GM12878 (cell line): ENCODE measurements at regions not wholly inside any gene's neighbourhood (a gene's known extent, or its start where the extent isn't known, plus 50 kb on each side); places are given as distances from the start of the nearest gene placed in this dataset.

Source experiments
- ATAC-seq: fragments of 200-7000 bp; cut with Tn5 transposase; 3 replicates; pipeline ENCODE4 v1.9.1; 2020; ENCODE audit warnings: mild to moderate bottlenecking, moderate library complexity
- BruUV-seq: library from RNA; stranded (reverse); fragments of 400-500 nt; replicated peaks from 2 replicates; lab custom pipeline; 2021; lab: Mats Ljungman, UMichigan
- CTCF ChIA-PET: fragments of 300-600 bp; sonication (Branson Sonifier 250); formaldehyde crosslinking; extraction: SDS; loops from one replicate; lab custom pipeline; 2021; ENCODE audit warnings: inconsistent platforms; lab: Yijun Ruan, JAX
- POLR2A ChIA-PET: fragments of 350-600 bp; formaldehyde crosslinking; extraction: SDS; loops from one replicate; lab custom pipeline; 2021; ENCODE audit warnings: inconsistent platforms; lab: Charles Lee
- RAD21 ChIA-PET: fragments of 300-600 bp; sonication (Branson Sonifier 250); formaldehyde crosslinking; loops from one replicate; lab custom pipeline; 2023; ENCODE audit warnings: antibody characterized with exemption; ENCODE audit not compliant: unreplicated experiment; lab: Charles Lee
- SMC1A ChIA-PET: fragments of 300-600 bp; sonication (Branson Sonifier 250); formaldehyde crosslinking; loops from one replicate; lab custom pipeline; 2023; ENCODE audit not compliant: unreplicated experiment, uncharacterized antibody; lab: Charles Lee
- DNase-seq: peaks from one replicate; pipeline ENCODE4 v3.0.0-alpha.2; 2011; ENCODE audit warnings: low read depth, low spot score
- FAIRE-seq: peaks from 3 replicates; lab custom pipeline; 2011; peaks lifted over from hg19 to GRCh38; lab: Jason Lieb, UNC
- H2AFZ ChIP-seq: 2 replicates; pipeline ENCODE4 v1.6.0; 2011; ENCODE audit warnings: low read depth, low read length, control low read depth; ENCODE audit not compliant: control insufficient read depth
- H3K27ac ChIP-seq: 2 replicates; pipeline ENCODE4 v1.5.1; 2011; ENCODE audit warnings: control low read depth; ENCODE audit not compliant: control insufficient read depth, insufficient read depth
- H3K27me3 ChIP-seq, 2 experiments: replicated peaks in 1 of 2; 2 replicates each; pipeline versions ENCODE4 v1.6.0 to v1.6.1; 2011; ENCODE audit warnings: low read length in 1 of 2; ENCODE audit not compliant: control insufficient read depth in 2 of 2, insufficient read depth in 2 of 2
- H3K36me3 ChIP-seq, 2 experiments: 2 replicates each; pipeline ENCODE4 v1.5.1; 2011; ENCODE audit warnings: low read length in 1 of 2; ENCODE audit not compliant: control insufficient read depth in 2 of 2, insufficient read depth in 2 of 2
- H3K4me1 ChIP-seq: 2 replicates; pipeline ENCODE4 v1.6.1; 2011; ENCODE audit warnings: mild to moderate bottlenecking, low read length, moderate library complexity, mixed read lengths; ENCODE audit not compliant: control insufficient read depth, insufficient read depth
- H3K4me2 ChIP-seq: 2 replicates; pipeline ENCODE4 v1.6.0; 2011; ENCODE audit warnings: control low read depth; ENCODE audit not compliant: control insufficient read depth, insufficient read depth
- H3K4me3 ChIP-seq: fragments of 200-600 bp; sonication (generic); 2 replicates; pipeline ENCODE4 v1.5.1; 2016
- H3K79me2 ChIP-seq: 2 replicates; pipeline ENCODE4 v1.6.0; 2011; ENCODE audit warnings: low read length; ENCODE audit not compliant: control insufficient read depth, insufficient read depth
- H3K9ac ChIP-seq: 2 replicates; pipeline ENCODE4 v1.8.0; 2011; ENCODE audit warnings: low read length, control low read depth, mixed read lengths; ENCODE audit not compliant: control insufficient read depth, insufficient read depth
- H3K9me3 ChIP-seq: replicated peaks from 3 replicates; pipeline ENCODE4 v1.5.1; 2011; ENCODE audit warnings: mild to moderate bottlenecking, low read length; ENCODE audit not compliant: control insufficient read depth, insufficient read depth
- H4K20me1 ChIP-seq: 2 replicates; pipeline ENCODE4 v1.6.0; 2011; ENCODE audit not compliant: control insufficient read depth, insufficient read depth
- GABPA ChIP-seq: IDR thresholded peaks from 2 replicates; pipeline ENCODE4 v1.6.1; 2014; ENCODE audit warnings: antibody characterized with exemption, low read depth, mild to moderate bottlenecking, inconsistent platforms
- KDM1A ChIP-seq: fragments of 200-600 bp; sonication (generic); IDR thresholded peaks from 2 replicates; pipeline ENCODE4 v1.6.1; 2016; ENCODE audit warnings: borderline replicate concordance
- KLF5 ChIP-seq: fragments of 450-650 bp; IDR thresholded peaks from 2 replicates; pipeline ENCODE4 v1.6.1; 2014; ENCODE audit warnings: mild to moderate bottlenecking; ENCODE audit not compliant: partially characterized antibody
- MYB ChIP-seq: fragments of 150-350 bp; IDR thresholded peaks from 2 replicates; pipeline ENCODE4 v1.6.1; 2014; ENCODE audit warnings: mild to moderate bottlenecking, low read depth, low read length, borderline replicate concordance
- NR2C2 ChIP-seq: IDR thresholded peaks from 2 replicates; pipeline ENCODE4 v1.6.1; 2011; ENCODE audit warnings: borderline replicate concordance, low read depth; ENCODE audit not compliant: control insufficient read depth, insufficient read length
- NRF1 ChIP-seq: conservative IDR thresholded peaks from 2 replicates; pipeline ENCODE4 v1.6.1; 2011; ENCODE audit warnings: mild to moderate bottlenecking, low read depth, low read length, improper control_type of control experiment
- POLR2AphosphoS5 ChIP-seq: IDR thresholded peaks from 2 replicates; pipeline ENCODE4 v1.6.1; 2011; ENCODE audit warnings: mild to moderate bottlenecking, low read length, inconsistent platforms
- RELB ChIP-seq: fragments of 450-650 bp; IDR thresholded peaks from 2 replicates; pipeline ENCODE4 v1.6.1; 2017; ENCODE audit warnings: low read depth, mild to moderate bottlenecking, moderate library complexity
- SP1 ChIP-seq: IDR thresholded peaks from one replicate; pipeline ENCODE4 v1.6.1; 2011; ENCODE audit warnings: low read depth, low read length
- ZBED1 ChIP-seq: IDR thresholded peaks from 2 replicates; pipeline ENCODE4 v1.6.1; 2016; ENCODE audit warnings: borderline replicate concordance
- ZNF207 ChIP-seq: fragments of 450-650 bp; IDR thresholded peaks from 2 replicates; pipeline ENCODE4 v1.6.1; 2014; ENCODE audit warnings: antibody characterized with exemption, mild to moderate bottlenecking, borderline replicate concordance
- WGBS: methylation state at CpG from one replicate; pipeline ENCODE4 v1.1.6; 2016; ENCODE audit warnings: low lambda C conversion rate; ENCODE audit not compliant: insufficient replicate concordance, insufficient coverage; ENCODE audit errors: missing lambda C conversion rate; 5-methylcytosine and 5-hydroxymethylcytosine counted together
- in situ Hi-C: fragments of 300-500 bp; cut with MboI; formaldehyde crosslinking; loops from 9 replicates; pipeline ENCODE4 v1.14.3; 2018; ENCODE audit warnings: mixed read lengths
- intact Hi-C: fragments of 100-400 bp; cut with micrococcal nuclease; formaldehyde crosslinking; loops from one replicate; pipeline ENCODE4 v1.14.2; 2022; ENCODE audit not compliant: unreplicated experiment
- TF ChIP-seq, protein P1 (sequence below): fragments of 450-650 bp; IDR thresholded peaks from 2 replicates; pipeline ENCODE4 v1.6.1; 2017; ENCODE audit warnings: mild to moderate bottlenecking, moderate library complexity
- TF ChIP-seq, protein P2 (sequence below): IDR thresholded peaks from 2 replicates; pipeline ENCODE4 v1.6.1; 2012; ENCODE audit warnings: improper control_type of control experiment, low read depth, low read length; ENCODE audit not compliant: insufficient replicate concordance

DNA sequence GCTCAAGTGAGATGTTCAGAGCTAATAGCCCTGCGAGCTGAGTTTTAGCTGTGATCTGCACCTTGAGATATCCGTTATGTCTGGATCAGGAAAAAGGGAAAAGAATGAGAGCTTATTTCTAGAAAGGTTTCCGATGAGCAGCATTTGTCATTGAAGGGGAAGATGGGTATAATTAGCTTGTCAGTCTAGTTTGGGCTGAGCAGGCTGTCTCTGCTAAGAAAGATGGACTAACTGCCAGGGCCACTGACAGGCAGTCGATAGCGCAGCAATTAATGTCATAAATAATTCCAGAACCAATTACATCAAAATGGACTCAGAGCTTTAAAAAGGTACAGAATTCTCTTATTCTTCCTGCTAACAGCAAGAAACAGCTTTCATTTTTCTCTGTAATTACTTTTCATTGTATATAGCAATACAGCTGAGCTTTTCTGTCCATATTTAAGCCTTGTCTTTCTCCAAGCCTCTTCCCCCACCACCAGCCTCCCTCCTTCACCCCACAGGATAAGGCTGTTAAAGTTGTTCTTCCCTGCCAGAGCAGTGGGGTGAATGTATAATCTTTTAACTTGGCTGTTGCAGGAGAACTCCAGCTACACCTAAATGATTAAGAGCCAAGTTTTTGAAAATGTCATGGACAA lies 1006.5 kb downstream of the KCNMA1 start:
- FAIRE-seq, result no peak
- H3K79me2 ChIP-seq, result no peaks in the 10 kb centered on the region
- RAD21 ChIA-PET, result interaction anchor here (1.0 kb wide), 1 partner anchor 354 kb away, joined by 3 read pairs; no protein-coding TSS in a partner anchor
- 55% methylated on average over 5 of the region's 5 CpGs for WGBS
- no peak overlapping the region for H3K27ac ChIP-seq
- no peaks in the 10 kb centered on the region for H3K36me3 ChIP-seq
- H3K9me3 ChIP-seq, result no peaks in the 10 kb centered on the region
- POLR2A ChIA-PET, result no interaction called here
- no peaks in the 10 kb centered on the region for H4K20me1 ChIP-seq
- no peak for ATAC-seq
- H3K4me3 ChIP-seq, result no peak overlapping the region
- H3K27me3 ChIP-seq, result no peaks in the 10 kb centered on the region; a peak in 1 of 4 replicates
- no peak for DNase-seq
- H3K4me1 ChIP-seq, result no peaks in the 10 kb centered on the region
- intact Hi-C loops, result loop anchor here (5.0 kb wide), 1 partner anchor 356 kb away; no protein-coding TSS in a partner anchor
- BruUV-seq, result no TSS peak
- SMC1A ChIA-PET, result interaction anchor here (0.5 to 1.6 kb wide), 2 partner anchors 36 to 479 kb away, joined by 3 read pairs; no protein-coding TSS in a partner anchor
- CTCF ChIA-PET, result interaction anchor here (0.6 to 1.0 kb wide), 5 partner anchors 58 to 354 kb away, joined by 3 to 4 read pairs (median 3); no protein-coding TSS in a partner anchor
- H2AFZ ChIP-seq, result no peak overlapping the region
- TF ChIP-seq KLF5, result no peak
- no peak for TF ChIP-seq SP1
- TF ChIP-seq GABPA, result no peak
- no peak for TF ChIP-seq KDM1A
- no peak for TF ChIP-seq RELB
- TF ChIP-seq, protein P1, sequence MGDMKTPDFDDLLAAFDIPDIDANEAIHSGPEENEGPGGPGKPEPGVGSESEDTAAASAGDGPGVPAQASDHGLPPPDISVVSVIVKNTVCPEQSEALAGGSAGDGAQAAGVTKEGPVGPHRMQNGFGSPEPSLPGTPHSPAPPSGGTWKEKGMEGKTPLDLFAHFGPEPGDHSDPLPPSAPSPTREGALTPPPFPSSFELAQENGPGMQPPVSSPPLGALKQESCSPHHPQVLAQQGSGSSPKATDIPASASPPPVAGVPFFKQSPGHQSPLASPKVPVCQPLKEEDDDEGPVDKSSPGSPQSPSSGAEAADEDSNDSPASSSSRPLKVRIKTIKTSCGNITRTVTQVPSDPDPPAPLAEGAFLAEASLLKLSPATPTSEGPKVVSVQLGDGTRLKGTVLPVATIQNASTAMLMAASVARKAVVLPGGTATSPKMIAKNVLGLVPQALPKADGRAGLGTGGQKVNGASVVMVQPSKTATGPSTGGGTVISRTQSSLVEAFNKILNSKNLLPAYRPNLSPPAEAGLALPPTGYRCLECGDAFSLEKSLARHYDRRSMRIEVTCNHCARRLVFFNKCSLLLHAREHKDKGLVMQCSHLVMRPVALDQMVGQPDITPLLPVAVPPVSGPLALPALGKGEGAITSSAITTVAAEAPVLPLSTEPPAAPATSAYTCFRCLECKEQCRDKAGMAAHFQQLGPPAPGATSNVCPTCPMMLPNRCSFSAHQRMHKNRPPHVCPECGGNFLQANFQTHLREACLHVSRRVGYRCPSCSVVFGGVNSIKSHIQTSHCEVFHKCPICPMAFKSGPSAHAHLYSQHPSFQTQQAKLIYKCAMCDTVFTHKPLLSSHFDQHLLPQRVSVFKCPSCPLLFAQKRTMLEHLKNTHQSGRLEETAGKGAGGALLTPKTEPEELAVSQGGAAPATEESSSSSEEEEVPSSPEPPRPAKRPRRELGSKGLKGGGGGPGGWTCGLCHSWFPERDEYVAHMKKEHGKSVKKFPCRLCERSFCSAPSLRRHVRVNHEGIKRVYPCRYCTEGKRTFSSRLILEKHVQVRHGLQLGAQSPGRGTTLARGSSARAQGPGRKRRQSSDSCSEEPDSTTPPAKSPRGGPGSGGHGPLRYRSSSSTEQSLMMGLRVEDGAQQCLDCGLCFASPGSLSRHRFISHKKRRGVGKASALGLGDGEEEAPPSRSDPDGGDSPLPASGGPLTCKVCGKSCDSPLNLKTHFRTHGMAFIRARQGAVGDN, result no peak
- TF ChIP-seq MYB, result no peak
- no peak for TF ChIP-seq NR2C2
- no peak for TF ChIP-seq NRF1
- TF ChIP-seq, protein P2, sequence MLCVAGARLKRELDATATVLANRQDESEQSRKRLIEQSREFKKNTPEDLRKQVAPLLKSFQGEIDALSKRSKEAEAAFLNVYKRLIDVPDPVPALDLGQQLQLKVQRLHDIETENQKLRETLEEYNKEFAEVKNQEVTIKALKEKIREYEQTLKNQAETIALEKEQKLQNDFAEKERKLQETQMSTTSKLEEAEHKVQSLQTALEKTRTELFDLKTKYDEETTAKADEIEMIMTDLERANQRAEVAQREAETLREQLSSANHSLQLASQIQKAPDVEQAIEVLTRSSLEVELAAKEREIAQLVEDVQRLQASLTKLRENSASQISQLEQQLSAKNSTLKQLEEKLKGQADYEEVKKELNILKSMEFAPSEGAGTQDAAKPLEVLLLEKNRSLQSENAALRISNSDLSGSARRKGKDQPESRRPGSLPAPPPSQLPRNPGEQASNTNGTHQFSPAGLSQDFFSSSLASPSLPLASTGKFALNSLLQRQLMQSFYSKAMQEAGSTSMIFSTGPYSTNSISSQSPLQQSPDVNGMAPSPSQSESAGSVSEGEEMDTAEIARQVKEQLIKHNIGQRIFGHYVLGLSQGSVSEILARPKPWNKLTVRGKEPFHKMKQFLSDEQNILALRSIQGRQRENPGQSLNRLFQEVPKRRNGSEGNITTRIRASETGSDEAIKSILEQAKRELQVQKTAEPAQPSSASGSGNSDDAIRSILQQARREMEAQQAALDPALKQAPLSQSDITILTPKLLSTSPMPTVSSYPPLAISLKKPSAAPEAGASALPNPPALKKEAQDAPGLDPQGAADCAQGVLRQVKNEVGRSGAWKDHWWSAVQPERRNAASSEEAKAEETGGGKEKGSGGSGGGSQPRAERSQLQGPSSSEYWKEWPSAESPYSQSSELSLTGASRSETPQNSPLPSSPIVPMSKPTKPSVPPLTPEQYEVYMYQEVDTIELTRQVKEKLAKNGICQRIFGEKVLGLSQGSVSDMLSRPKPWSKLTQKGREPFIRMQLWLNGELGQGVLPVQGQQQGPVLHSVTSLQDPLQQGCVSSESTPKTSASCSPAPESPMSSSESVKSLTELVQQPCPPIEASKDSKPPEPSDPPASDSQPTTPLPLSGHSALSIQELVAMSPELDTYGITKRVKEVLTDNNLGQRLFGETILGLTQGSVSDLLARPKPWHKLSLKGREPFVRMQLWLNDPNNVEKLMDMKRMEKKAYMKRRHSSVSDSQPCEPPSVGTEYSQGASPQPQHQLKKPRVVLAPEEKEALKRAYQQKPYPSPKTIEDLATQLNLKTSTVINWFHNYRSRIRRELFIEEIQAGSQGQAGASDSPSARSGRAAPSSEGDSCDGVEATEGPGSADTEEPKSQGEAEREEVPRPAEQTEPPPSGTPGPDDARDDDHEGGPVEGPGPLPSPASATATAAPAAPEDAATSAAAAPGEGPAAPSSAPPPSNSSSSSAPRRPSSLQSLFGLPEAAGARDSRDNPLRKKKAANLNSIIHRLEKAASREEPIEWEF, result no peak
- no peak for TF ChIP-seq ZBED1
- TF ChIP-seq POLR2AphosphoS5, result no peak
- no peak for TF ChIP-seq ZNF207
- no peak overlapping the region for H3K9ac ChIP-seq
- no peak overlapping the region for H3K4me2 ChIP-seq
- in situ Hi-C loops, result loop anchor here (10.0 kb wide), 1 partner anchor 354 kb away; no protein-coding TSS in a partner anchor
